HG02970 (cell line): ENCODE measurements at regions not wholly inside any gene's neighbourhood (a gene's known extent, or its start where the extent isn't known, plus 50 kb on each side); places are given as distances from the start of the nearest gene placed in this dataset.

ENCODE experiments used
- ATAC-seq: cut with Tn5 transposase; IDR thresholded peaks from one replicate; pipeline ENCODE4 v1.9.1; 2021; ENCODE audit warnings: mild to moderate bottlenecking, moderate library complexity, moderate number of reproducible peaks; ENCODE audit not compliant: unreplicated experiment, low FRiP score

DNA sequence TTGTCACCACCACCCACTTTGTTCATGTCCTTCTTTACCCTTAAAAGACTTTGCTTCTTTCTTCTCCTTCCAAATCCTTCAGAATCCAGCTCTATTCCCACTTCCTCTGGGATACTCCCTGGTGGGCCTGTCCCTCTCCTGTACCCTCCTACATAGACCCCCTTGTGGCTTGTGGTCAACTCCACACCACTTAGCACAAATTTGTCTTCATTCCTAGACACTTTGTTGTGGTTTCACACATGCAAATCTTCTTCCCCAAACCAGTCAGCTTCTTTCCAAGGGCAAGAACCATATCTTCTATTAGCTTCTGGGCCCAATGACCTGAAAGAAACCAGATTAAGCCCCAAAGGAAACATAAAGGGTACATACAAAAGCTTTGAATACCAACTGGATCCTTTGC is 342.4 kb downstream of the TNS1 start:
- ATAC-seq: no peak

DNA sequence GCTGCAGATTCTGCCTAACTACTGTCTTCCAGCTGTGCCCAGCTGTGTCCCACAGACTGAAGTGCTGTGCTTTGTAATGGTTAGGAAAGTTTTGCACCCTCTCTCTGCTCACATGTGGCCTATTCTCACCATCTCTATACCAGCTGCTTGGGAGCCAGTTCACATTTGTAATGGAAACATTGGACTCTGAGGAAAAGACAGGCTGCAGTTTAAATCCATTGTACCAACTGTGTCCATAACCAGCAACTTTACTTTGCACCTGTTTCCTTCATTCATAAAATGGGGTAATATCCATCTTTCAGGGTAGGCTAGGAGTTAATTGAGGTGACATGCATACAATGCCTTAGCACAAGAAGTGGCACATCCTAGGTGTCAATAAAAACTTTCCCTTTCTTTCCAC is 344.0 kb downstream of the TNS1 start:
- ATAC-seq: no peak

DNA sequence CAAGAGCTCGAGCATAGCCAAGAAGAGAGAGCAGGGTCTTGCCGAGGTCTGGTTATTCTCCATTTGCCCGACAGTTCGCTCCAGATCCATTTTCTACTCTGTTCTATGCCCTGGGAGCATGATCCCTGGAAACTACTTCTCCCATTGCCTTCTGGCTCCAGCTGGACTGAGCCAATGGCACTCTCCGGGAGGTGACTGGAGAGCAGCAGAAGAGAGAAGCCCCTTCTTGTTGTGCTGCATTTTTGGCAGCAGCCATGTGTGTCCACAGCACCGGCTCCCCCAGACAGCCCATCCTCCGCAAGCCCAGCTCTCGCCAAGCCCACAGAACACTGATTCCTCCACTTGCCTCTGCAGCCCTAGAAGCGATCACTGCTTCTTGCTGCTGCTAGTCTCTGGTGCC is 345.5 kb downstream of the TNS1 start:
- ATAC-seq: no peak

DNA sequence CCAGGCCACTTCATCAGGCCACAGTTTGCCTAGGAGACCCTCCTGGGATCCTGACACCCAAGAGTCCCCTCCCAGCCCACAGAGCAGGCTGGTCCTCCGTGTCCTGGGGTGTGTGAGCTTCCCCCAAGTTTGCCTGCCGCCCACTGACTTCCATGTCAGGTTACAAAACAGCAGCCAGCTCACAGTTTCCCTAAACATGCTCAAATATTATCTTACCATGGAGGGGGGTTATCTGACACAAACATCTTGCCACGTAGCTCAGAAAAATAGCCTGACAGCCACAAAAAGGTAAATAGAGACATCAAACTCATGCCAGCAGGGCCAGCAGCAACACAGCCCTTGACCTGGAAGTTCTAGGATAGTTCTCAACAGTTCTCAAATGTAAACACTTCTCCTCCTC is 346.5 kb downstream of the TNS1 start:
- ATAC-seq: no peak

DNA sequence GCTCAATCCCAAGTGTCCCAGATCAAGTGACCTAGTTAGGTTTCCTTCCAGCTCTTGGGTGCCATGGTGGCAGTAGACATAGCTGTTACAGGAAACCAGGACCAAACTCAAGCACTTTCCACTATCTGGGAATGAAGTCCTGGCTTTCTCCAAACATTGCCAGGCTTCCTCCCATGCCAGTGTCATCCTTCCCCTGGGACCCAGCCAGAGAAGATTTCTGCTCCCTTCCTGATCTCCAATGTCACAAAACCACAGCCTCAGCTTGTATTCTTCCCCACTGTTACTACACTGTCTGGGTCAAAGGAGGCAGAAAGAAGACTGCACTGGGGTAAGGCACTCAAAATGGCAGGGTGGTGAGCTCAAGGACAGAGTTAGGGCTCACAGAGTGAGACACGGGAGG is 347.1 kb downstream of the TNS1 start:
- no peak for ATAC-seq

DNA sequence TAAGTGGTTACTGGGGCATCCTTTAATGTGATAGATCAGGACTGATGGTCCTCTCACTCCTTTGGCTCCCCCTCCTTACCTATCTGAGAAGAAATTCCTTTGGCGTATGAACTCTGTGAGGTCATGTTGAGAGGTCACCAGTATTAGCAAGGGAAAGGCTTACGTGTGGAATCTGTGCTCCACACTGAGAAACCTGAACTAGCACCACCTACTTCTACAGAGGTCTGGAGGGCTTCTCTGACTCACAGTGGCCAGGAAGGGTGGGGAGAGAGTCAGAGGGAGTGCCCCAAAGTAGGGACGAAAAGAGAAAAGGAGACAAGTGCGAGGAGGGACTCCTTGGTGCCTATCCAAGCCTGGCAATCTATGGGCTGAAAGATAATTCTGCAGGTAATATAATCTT is 348.6 kb downstream of the TNS1 start:
- no peak for ATAC-seq

DNA sequence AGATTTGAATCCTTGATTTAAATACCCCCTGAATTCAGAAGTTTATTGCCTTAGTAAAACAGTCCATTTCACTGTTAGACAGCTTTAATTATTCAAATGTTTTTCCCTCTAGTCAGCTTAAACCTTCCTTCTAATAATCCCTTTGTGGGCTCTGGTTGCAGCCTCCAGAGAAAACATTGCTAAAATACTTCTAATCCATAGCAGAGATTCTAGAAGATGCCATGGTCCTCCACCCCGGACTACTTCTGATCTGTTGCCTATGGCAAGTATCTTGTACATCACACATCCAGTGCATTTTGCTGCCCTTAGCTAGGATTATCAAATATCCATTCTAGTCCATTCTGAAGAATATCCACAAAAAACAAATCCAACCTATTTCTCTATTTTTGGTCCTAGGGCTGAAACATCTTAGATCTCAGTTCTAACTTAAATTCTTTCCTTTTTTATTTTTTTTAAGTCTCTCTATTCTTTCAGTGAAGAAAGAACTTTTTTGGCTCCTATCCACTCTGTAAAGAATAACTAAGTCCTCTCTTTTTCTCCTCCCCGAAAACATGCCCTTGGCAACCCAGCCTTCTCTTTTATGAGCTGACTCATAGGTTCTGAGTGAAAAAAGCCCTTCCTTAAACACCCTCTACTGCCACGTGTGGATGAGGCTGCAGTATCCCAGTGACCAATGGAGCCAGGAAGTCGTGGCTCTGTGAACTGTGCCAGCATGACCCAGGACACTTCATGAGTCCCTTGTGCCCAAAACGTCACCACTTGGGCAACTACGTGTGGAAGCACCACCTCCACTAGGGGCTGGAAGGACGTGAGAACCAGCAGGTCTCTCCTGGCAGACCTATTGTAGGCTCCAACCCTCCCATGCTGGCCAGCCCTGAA is 349.8 kb downstream of the TNS1 start:
- ATAC-seq: no peak

DNA sequence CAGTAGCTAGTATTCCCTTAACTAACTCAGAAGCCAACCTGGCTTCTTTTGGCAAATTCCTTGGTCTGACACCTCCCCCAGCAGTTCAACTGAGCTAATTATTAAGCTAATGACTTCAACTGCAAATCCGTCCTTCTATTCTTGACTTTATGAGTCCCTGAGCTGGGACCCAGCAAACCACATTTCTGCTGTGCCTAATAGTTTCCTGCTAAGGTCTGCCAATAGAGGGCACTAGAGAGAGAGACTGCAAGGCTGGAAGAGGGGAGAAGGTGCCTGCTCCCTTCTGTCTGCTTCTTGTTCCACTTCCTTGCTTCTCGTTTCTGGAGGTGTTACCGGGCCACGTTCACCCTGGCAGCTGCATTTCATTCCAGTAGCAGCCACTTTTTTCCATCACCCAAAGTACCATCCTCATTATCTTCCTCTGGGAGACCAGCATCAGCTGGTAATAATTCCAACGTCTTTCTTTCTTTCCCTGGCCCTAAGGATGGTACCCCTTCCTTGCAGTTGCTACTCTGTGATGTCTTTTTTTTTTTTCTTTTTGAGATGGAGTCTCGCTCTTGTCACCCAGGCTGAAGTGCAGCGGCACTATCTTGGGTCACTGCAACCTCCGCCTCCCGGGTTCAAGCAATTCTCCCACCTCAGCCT is 352.0 kb downstream of the TNS1 start:
- peak; percentile 67 for ATAC-seq

DNA sequence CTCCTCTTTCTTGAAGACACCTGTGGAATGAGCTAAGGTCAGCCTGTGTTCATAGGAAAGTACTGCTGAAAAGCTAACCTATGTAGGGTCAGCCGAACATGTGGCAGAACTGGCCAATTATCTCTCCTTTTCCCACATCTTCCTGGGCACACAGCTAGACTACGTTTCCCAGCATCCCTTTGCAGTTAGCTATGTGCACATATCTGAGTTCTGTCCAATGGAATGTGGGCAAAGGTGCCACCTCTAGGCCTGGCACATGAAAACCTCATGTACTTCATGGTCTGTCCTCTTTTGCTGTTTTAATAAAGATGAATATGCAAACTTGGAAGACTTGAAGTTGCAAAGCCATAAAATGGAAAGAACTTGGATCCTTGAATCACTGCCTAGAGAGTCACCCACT is 352.6 kb downstream of the TNS1 start:
- no peak for ATAC-seq

DNA sequence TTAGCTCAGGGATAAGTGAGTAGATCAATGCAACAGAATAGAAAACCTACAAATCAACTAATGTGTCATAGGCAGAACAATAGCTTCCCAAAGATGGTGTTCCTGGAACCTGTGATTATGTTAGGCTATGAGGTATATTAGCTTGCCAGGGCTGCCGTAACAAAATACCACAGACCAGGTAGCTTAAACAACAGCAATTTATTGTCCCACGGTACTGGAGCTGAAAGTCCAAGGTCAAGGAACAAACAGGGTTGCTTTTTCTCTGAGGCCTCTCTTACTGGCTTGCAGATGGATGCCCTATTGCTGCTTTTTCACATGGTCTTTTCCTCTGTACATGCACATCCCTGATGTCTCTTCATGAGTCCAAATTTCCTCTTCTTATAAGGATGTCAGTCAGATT is 354.9 kb downstream of the TNS1 start:
- no peak for ATAC-seq

DNA sequence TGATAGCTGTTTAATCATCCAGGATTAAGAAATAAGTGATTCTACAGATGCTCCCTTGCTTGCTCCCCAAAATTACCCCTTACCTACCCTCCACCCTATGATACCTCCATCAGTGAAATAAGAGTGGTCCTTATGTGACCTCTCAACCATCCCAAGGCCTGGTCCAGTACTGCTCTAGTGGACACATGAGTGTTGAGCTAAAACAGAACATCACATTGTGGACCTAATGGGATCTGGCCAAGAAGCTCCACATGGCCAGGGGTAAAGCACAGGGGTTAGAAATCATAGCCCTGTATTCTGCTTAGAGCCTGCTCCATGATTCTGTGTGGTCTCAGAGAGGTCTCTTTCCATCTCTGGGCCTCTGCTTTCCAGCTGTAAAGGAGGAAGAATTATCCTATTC is 355.6 kb downstream of the TNS1 start:
- no peak for ATAC-seq

DNA sequence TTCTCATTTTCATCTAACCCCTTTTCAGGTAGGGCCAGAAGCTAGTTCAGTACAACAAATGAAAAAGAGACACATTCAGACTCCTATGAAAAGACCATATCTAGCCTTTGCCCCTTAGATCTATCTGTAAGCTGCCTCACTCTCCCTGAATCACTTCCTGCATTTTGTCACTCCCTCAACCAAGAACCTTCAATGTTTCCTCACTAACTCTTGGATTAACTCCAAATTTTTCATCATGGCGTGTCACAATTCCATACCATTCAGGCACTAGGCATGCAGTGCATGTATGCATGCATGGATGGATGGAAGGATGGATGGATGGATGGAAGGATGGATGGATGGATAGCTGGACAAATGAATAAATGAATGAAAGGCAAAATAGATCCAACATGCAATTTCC is 356.9 kb downstream of the TNS1 start:
- ATAC-seq: no peak

DNA sequence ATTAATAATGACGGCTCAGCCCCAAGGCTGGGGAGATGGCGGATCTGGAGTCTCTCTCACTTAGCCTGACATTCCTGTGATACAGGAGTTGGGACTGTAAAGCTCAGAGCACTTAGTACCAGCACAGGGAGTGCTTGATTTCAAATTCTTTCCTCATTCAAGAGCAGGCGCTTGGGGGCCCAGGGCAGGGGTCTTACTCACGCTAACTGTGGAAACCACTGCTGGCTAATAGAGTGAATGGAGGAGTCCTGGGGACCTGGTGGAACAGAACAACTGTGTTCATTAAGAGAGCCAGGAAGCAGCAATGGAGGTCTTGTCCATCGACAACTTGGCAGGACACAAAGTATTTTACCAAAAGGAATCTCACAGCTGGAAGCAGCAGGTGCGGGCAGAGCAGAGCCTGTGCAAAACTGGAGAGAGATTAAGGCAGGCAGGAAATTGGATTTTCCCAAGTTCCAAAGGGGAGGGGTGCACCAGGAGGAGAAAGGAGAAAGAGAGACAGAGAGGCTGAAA is 358.9 kb downstream of the TNS1 start:
- ATAC-seq: no peak

DNA sequence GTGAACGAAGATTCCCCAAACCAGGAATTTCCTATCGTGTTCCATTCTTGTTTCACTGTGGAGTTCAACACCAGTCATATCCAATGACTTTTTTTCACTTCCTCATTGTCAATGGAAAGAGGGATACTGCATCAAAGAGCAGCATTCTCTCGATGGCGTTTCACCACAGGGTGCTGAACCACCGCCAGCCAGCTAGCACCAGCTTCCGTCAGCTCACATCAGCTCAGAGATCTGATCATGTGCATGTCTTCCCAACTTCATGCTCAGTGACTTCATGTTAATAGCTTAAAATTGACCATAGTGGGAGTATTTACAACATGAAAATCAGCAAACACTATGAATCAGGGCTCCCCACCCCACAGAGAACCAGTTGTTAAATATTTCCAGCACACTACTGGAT is 359.9 kb downstream of the TNS1 start:
- no peak for ATAC-seq

DNA sequence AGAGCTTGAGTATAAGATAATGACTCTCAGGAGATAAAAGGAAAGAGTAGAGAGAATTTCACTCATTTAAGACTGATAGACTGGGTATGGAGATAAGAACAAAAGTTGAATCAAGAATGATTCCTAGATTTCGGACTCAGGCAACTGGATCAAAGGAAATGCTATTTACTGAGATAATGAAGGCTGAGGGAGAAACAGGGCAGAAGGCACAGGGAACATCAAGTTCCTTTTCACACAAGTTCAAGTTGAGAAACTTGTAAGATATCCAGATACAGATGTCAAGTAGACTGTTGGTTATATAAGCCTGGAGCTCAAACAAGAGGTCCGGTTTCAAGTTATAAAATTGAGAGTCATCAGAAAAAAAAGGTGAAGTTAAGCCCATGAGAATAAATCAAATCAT is 360.8 kb downstream of the TNS1 start:
- ATAC-seq: no peak

DNA sequence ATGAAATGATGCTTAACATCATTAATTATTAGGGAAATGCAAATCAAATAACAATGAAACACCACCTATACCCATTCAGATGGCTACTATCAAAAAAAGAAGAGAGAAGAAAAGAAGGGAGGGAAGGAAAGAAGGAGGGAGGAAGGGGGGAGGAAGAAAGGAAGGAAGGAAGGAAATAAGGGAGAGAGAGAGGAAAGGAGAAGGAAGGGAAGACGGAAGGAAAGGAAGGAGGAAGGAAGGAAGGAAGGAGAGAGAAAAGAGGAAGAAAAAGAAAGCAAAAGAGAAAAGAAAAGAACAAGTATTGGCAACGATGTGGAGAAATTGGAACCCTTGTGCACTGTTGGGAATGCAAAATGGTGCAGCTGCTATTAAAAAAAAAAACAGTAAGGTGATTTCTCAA is 363.3 kb downstream of the TNS1 start:
- ATAC-seq: no peak

DNA sequence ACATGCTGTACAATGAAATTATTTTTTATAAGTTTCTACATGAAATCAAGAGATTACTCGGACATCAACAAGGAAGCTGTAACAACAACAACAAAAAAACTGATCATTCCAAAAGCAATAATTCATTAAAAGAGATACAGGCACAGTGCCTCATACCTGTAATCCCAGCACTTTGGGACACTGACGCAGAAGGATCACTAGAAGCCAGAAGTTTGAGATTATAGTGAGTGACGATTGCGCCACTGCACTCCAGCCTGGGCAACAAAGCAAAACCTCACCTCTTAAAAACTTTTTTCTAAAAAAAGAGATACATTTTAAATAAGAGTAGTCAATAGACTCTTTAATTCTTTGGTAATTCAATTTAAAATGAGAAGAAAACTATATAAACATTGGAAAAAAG is 364.3 kb downstream of the TNS1 start:
- no peak for ATAC-seq

DNA sequence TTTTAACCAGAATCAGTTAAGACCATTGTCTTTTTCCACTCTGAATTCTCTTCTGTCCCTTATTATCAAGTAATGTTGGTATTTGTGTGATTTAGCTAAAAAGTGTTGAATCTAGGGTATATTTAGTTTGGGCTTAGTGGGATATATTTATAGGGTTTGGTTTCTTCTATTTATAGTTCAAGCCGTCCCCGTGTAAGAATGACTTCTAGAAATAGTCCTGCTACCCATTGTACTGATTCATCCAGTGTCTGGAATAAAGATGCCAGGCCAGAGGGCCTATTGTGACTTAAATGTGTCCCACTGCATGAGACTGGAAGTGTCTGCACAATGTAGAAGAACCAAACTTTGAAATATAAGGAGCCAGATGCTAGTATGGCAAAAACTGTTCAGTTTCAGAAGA is 364.8 kb downstream of the TNS1 start:
- no peak for ATAC-seq

DNA sequence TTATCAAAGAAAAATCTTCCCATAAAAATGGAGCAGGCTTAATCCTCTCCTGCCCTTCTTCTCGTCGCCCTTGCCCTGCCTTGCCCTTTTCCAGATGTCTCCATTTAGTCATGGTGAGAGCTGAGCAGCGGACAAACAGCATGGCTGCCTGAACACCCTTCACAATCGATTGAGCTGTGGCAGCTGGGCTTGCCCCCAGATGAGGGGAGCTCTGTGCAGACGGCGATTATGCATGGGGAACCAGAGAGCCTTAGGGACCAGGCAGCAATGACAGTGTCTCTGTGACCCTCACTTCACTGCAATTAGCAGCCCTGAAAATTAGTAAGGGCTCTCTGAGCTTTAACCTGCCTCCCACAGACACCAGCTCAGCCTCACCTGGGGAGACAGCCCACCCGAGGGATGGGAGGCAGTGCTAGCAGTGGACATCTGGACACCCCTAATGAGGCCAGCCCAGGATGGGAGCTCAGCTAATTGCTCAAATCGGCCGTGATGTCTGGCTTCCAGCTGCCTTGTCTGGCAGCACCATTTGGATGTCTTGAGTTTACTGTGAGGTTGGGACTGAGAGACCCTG is 365.7 kb downstream of the TNS1 start:
- no peak for ATAC-seq

DNA sequence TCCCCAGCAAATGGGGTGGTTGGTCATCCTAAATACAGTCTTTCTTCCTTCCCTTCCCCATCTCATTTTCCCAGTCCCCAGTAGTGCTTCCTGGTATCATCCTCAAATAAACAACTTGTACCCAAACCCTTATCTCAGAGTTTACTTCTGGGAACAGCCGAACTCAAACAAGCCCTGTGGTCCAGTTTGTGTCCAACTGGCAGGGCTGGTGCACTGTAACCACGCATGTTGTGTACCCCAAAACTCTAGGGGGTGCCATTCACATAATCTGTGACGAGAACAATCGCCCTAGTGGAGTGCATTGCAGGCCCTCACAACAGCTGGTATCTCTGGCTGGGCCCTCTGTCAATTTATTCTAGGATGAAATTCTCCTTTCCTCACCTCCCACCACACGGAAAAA is 366.2 kb downstream of the TNS1 start:
- ATAC-seq: no peak

DNA sequence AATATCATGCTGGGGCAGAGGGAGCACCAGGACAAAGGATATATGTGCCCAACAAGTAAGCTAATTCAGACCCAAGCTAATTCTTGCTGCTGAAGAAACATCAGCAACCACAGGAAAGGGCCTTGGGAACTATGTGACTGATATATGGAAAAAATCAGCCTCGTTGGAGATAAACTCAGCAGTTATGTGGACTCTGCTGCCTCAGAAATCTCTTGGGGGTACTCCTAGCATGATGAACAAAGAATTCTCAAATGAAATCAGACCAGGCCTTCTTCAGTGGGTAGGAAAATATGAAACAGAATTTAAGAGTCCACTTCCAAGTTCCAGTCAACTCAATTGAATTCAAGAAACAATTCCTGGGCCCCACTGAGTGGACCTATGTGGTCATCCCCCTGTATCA is 367.9 kb downstream of the TNS1 start:
- no peak for ATAC-seq

DNA sequence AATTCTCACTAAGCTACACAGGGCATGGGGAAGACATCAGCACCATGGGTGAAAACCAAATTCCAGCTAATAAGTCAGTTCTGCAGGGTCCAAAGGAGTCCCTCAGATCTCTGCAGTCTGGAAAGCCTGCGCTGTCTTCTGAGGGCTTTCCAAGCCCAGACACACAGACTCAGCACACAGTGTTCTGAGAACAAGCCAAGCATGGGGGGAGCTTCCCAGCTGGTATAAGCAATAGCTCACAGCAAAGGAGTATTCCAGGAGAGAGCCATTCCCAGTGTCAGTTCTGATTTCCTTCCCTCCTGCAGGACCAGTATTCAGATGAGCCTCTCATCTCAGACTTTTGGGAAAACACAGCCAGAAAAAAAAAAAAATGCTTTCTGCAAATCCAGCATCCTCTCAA is 370.8 kb downstream of the TNS1 start:
- ATAC-seq: no peak
